Fibroblast of villous mesenchyme (primary cell): ENCODE measurements at regions not wholly inside any gene's neighbourhood (a gene's known extent, or its start where the extent isn't known, plus 50 kb on each side); places are given as distances from the start of the nearest gene placed in this dataset.

ENCODE experiments used
- DNase-seq: peaks from one replicate; pipeline ENCODE4 v3.0.0-alpha.2; 2010; ENCODE audit warnings: low read depth
- H3K4me3 ChIP-seq: 2 replicates; pipeline ENCODE4 v1.5.1; 2011; ENCODE audit warnings: low read depth, mild to moderate bottlenecking, low read length
- CTCF ChIP-seq: IDR thresholded peaks from 2 replicates; pipeline ENCODE4 v1.5.1; 2012; ENCODE audit warnings: low read depth, mild to moderate bottlenecking, low read length; ENCODE audit not compliant: insufficient read depth

GRCh38 chr4:123339507-123340380 lies 56.9 kb upstream of the SPRY1 start:
- no peak for DNase-seq
- H3K4me3 ChIP-seq, result no peak overlapping the region
- TF ChIP-seq CTCF, result no peak

GRCh38 chr4:123340381-123340701 lies 56.3 kb upstream of the SPRY1 start:
- DNase-seq, result peak; percentile 72
- no peak overlapping the region for H3K4me3 ChIP-seq
- TF ChIP-seq CTCF, result no peak

- TF ChIP-seq CTCF, result no peak
- no peak for DNase-seq
- no peak overlapping the region for H3K4me3 ChIP-seq
These were observed 54.1 kb upstream of the SPRY1 start for GRCh38 chr4:123342498-123342897.

- no peak for DNase-seq
- TF ChIP-seq CTCF, result no peak
These were observed 53.1 kb upstream of the SPRY1 start for GRCh38 chr4:123343400-123344041.

GRCh38 chr4:123345137-123345934 lies 51.3 kb upstream of the SPRY1 start:
- no peak overlapping the region for H3K4me3 ChIP-seq
- no peak for TF ChIP-seq CTCF
- DNase-seq, result no peak

More at GRCh38 chr4:123343400-123344041, 53.1 kb upstream of the SPRY1 start:
- no peak overlapping the region for H3K4me3 ChIP-seq

- DNase-seq, result no peak
- TF ChIP-seq CTCF, result no peak
- no peak overlapping the region for H3K4me3 ChIP-seq
These were observed 50.7 kb upstream of the SPRY1 start for GRCh38 chr4:123345935-123346300.
